ENCODE measurements at regions not wholly inside any gene's neighbourhood (a gene's known extent, or its start where the extent isn't known, plus 50 kb on each side); places are given as distances from the start of the nearest gene placed in this dataset.
A peak's percentile ranks its signal among the peaks of the same experiment; 100 is the strongest.

- FAIRE-seq (no peak), DNase-seq (ENCODE audit: low spot score) (no peak)
Measured at GRCh38 chr5:12385095-12385494, 480.8 kb upstream of the CTNND2 start.

GRCh38 chr5:12384005-12384404 lies 479.8 kb upstream of the CTNND2 start:
- DNase-seq (ENCODE audit: low spot score): no peak
- no peak for FAIRE-seq

GRCh38 chr5:12367973-12368372 lies 463.7 kb upstream of the CTNND2 start:
- no peak for FAIRE-seq
- DNase-seq (ENCODE audit: low spot score): no peak

- FAIRE-seq (no peak), DNase-seq (ENCODE audit: low spot score) (no peak)
Measured at GRCh38 chr5:12360218-12360617, 456.0 kb upstream of the CTNND2 start.

- no peak for DNase-seq (ENCODE audit: low spot score)
- FAIRE-seq: no peak
Measured at GRCh38 chr5:12358371-12359090, 454.3 kb upstream of the CTNND2 start.

- DNase-seq (ENCODE audit: low spot score) (no peak), FAIRE-seq (no peak)
Measured at GRCh38 chr5:12357626-12358025, 453.4 kb upstream of the CTNND2 start.

- FAIRE-seq (no peak), DNase-seq (ENCODE audit: low spot score) (no peak)
Measured at GRCh38 chr5:12354686-12355085, 450.4 kb upstream of the CTNND2 start.

GRCh38 chr5:12343558-12343957 lies 439.3 kb upstream of the CTNND2 start:
- DNase-seq (ENCODE audit: low spot score) (no peak), FAIRE-seq (no peak)

- DNase-seq (ENCODE audit: low spot score): no peak
- FAIRE-seq: no peak
Measured at GRCh38 chr5:12335938-12336337, 431.7 kb upstream of the CTNND2 start.

GRCh38 chr5:12332480-12332879 lies 428.2 kb upstream of the CTNND2 start:
- FAIRE-seq (no peak), DNase-seq (ENCODE audit: low spot score) (no peak)

- FAIRE-seq: no peak
- DNase-seq (ENCODE audit: low spot score): no peak
Measured at GRCh38 chr5:12330993-12331588, 426.8 kb upstream of the CTNND2 start.

- no peak for FAIRE-seq
- no peak for DNase-seq (ENCODE audit: low spot score)
Measured at GRCh38 chr5:12330381-12330780, 426.1 kb upstream of the CTNND2 start.

- FAIRE-seq (no peak), DNase-seq (ENCODE audit: low spot score) (no peak)
Measured at GRCh38 chr5:12323637-12324229, 419.5 kb upstream of the CTNND2 start.

- DNase-seq (ENCODE audit: low spot score): no peak
- FAIRE-seq: no peak
Measured at GRCh38 chr5:12322042-12322441, 417.8 kb upstream of the CTNND2 start.

- peak; percentile 73 for FAIRE-seq
- DNase-seq (ENCODE audit: low spot score): no peak
Measured at GRCh38 chr5:12320331-12320730, 416.1 kb upstream of the CTNND2 start.

- DNase-seq (ENCODE audit: low spot score) (no peak), FAIRE-seq (no peak)
Measured at GRCh38 chr5:12316812-12317211, 412.6 kb upstream of the CTNND2 start.

- FAIRE-seq (no peak), DNase-seq (ENCODE audit: low spot score) (no peak)
Measured at GRCh38 chr5:12315461-12315860, 411.2 kb upstream of the CTNND2 start.

GRCh38 chr5:12313602-12314001 lies 409.4 kb upstream of the CTNND2 start:
- DNase-seq (ENCODE audit: low spot score) (no peak), FAIRE-seq (no peak)

- DNase-seq (ENCODE audit: low spot score) (no peak), FAIRE-seq (no peak)
Measured at GRCh38 chr5:12312343-12312742, 408.1 kb upstream of the CTNND2 start.

- FAIRE-seq (no peak), DNase-seq (ENCODE audit: low spot score) (no peak)
Measured at GRCh38 chr5:12294151-12294550, 389.9 kb upstream of the CTNND2 start.

- no peak for FAIRE-seq
- DNase-seq (ENCODE audit: low spot score): peak; percentile 15
Measured at GRCh38 chr5:12292610-12293204, 388.5 kb upstream of the CTNND2 start.

GRCh38 chr5:12284604-12285003 lies 380.4 kb upstream of the CTNND2 start:
- no peak for DNase-seq (ENCODE audit: low spot score)
- no peak for FAIRE-seq

Data from urothelium cell line (cell line).